Vagina (tissue), 2 donors: ENCODE measurements at regions not wholly inside any gene's neighbourhood (a gene's known extent, or its start where the extent isn't known, plus 50 kb on each side); places are given as distances from the start of the nearest gene placed in this dataset.

ENCODE experiments used
- CTCF ChIP-seq, 3 experiments: fragments of 450-650 bp in 2 of 3; fragments of 200-600 bp in 1 of 3; sonication (generic) in 1 of 3; IDR thresholded peaks; one replicate each; pipeline ENCODE4 v1.5.1; 2017 to 2019; ENCODE audit warnings: antibody characterized with exemption in 3 of 3, mild to moderate bottlenecking in 2 of 3, moderate library complexity in 2 of 3
- POLR2A ChIP-seq, 2 donors: fragments of 450-650 bp; IDR thresholded peaks; one replicate each; pipeline ENCODE4 v1.6.1; 2017; ENCODE audit warnings: antibody characterized with exemption in 2 of 2, mild to moderate bottlenecking in 2 of 2, moderate library complexity in 2 of 2

- TF ChIP-seq CTCF (IDR thresholded peaks at IDR 0.05) = no peak
- TF ChIP-seq POLR2A (IDR thresholded peaks at IDR 0.05) = no peak
Observed at GRCh38 chr2:67585400-67585799, 188.3 kb downstream of the ETAA1 start.
